Epithelial cell of esophagus (primary cell): ENCODE measurements at regions not wholly inside any gene's neighbourhood (a gene's known extent, or its start where the extent isn't known, plus 50 kb on each side); places are given as distances from the start of the nearest gene placed in this dataset.

ENCODE experiments used
- DNase-seq: peaks from one replicate; pipeline ENCODE4 v3.0.0; 2010; ENCODE audit warnings: low read depth
- H3K4me3 ChIP-seq: 2 replicates; pipeline ENCODE4 v1.5.1; 2011; ENCODE audit warnings: mild to moderate bottlenecking, low read length, control low read depth
- TF ChIP-seq, protein P1 (sequence below): IDR thresholded peaks from 2 replicates; pipeline ENCODE4 v1.5.1; 2011; ENCODE audit warnings: low read depth, mild to moderate bottlenecking, low read length, control low read depth, inconsistent platforms; ENCODE audit not compliant: insufficient read depth; ENCODE audit errors: missing control alignments

DNA sequence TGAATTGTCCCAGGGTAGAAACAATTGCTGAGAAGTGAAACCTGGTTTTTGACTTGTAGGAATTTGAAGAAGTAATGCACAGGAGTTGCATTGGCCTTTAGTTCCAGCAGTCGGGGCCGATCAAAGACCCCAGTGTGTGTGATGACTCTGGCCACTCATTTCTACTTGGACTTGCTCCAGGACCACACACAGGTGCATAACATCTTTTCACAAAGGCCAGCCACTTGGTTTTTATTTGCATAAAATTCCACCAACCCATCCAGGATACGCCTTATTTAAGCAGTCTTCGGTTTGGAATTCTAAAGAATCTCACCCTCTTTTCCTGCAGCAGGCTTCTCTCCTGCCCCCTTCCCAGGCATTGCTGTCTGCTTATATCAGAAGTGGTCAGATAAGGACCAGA, 162.0 kb upstream of the HABP2 start:
- no peak overlapping the region for H3K4me3 ChIP-seq
- TF ChIP-seq, protein P1, sequence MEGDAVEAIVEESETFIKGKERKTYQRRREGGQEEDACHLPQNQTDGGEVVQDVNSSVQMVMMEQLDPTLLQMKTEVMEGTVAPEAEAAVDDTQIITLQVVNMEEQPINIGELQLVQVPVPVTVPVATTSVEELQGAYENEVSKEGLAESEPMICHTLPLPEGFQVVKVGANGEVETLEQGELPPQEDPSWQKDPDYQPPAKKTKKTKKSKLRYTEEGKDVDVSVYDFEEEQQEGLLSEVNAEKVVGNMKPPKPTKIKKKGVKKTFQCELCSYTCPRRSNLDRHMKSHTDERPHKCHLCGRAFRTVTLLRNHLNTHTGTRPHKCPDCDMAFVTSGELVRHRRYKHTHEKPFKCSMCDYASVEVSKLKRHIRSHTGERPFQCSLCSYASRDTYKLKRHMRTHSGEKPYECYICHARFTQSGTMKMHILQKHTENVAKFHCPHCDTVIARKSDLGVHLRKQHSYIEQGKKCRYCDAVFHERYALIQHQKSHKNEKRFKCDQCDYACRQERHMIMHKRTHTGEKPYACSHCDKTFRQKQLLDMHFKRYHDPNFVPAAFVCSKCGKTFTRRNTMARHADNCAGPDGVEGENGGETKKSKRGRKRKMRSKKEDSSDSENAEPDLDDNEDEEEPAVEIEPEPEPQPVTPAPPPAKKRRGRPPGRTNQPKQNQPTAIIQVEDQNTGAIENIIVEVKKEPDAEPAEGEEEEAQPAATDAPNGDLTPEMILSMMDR, result no peak

DNA sequence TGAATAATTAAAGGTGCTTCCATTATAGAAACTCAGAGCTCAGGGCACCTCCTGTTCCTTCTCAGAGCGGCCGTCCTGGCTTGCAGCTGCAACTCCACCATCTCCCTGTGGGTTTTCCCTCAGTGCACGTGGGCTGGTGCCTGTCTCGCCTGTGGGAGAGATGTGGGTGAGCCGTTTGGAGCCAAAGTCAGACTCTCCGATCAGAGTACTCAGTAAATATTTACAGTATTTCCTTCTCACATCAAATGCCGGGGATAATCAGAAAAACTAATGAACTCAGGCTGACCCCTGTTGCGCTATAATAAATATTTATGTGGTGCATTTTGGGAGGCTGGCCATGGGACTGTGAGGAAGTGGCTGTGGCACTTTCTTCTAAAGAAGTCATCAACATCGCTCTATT, 155.8 kb upstream of the HABP2 start:
- TF ChIP-seq, protein P1, result no peak
- H3K4me3 ChIP-seq, result no peak overlapping the region
- no peak for DNase-seq

More for the DNA sequence above, 162.0 kb upstream of the HABP2 start:
- DNase-seq, result no peak

DNA sequence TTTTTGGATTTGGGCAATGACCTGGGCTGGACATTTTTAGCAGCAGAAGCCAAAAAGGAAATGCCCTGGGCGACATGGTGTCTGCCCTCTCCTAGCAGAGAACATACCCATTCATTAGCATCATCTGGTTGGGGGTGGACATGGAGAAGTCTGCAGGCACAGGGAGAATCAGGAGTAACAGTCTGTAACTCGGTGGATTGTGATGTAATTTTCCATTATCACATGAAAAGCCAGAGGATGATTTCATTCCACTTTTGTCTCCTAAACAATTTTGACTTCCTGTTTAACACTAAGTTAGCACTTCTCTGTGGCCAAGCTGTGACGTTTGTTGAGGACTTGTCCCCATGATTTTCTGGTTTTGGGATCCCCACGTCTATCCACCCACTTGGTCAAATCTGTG, 153.8 kb upstream of the HABP2 start:
- no peak for DNase-seq
- TF ChIP-seq, protein P1, result no peak

DNA sequence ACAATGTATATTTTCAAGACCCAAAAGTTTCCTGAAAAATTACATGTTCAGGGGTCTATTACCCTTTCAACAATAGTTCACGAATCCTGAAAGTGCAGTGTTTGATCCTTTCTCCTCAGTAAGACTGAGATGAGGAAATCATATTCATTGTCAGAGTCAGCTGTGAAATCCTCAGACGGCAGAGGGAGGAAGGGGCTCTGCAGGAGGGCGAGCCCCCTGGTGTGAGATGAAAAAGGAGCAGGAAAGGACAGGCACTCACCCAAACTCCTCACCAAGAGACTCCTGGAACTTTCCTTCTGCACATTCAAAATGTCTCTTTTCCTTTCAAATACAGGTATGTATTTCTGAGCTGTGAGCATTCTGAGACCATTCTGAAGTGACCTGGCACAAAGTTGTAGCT, 150.3 kb upstream of the HABP2 start:
- no peak overlapping the region for H3K4me3 ChIP-seq
- DNase-seq, result no peak
- TF ChIP-seq, protein P1, result no peak

More for the DNA sequence above, 153.8 kb upstream of the HABP2 start:
- H3K4me3 ChIP-seq, result no peak overlapping the region

DNA sequence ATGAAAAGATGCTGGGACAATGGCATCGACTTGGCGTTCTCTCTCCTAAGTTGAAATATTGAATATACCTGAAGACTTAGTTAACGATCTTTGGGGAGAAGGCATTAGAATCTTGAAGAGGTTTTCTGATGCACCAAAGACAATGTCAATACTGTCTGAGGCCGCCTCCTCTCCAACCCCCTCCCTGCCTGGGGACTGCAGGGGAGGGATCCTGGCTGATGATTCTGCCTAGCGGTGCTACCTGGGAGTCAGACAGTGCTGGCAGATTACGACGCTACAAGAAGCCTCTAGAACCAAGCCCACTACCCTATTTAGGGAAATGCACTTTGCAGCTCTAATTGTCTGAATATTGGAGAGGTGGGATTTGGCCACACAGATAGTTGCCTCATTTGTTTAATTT, 145.6 kb upstream of the HABP2 start:
- TF ChIP-seq, protein P1, result no peak
- DNase-seq, result no peak
- no peak overlapping the region for H3K4me3 ChIP-seq

DNA sequence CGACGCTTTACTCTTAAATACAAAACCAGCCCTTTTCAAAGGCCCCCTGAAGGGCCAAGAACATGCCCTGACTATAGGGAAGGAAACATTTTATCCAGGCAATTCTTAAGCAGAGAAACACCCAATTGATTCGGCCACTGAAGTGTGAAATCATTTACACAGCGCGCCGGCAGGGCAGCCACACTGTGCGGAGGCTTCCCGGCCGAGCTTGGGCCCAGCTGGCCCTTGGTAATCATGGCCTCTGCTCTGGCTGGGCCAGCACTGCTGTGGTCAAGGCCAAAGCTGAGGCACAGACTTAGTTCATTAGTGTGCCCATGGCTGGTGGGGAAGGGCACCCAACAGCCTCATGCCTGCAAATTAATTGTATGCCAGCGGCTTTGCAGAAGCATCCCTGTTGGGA, 143.7 kb upstream of the HABP2 start:
- no peak for DNase-seq
- no peak overlapping the region for H3K4me3 ChIP-seq
- TF ChIP-seq, protein P1, result no peak

DNA sequence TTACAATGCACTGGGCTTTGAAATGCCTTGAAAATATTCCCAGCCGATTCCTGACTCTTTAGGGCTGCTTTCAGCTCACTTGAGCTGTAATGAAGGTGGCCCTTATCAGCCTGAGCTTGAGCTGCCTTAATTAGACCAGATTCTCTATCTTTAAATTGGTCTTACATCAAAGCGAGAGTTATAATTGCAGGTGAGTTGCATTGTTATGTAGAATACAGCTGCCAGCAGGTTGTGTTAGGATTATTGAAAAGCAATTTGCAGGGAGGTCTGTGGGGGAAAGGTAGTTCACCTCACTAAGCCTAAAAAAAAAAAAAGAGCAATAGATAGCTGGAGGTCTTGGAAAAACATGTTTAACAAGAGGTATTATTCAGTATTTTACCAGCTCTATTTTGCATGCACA, 142.2 kb upstream of the HABP2 start:
- DNase-seq, result no peak
- no peak overlapping the region for H3K4me3 ChIP-seq
- TF ChIP-seq, protein P1, result no peak
